Stimulated activated effector memory CD8-positive, alpha-beta T cell treated with anti-CD3 and anti-CD28 coated beads, Interleukin-12 subunit alpha, Interleukin-12 subunit beta, amount 100 ng/mL, for 72 hours (primary cell): ENCODE measurements at regions not wholly inside any gene's neighbourhood (a gene's known extent, or its start where the extent isn't known, plus 50 kb on each side); places are given as distances from the start of the nearest gene placed in this dataset.
A peak's percentile ranks its signal among the peaks of the same experiment; 100 is the strongest.
"Not testable (repeated sequence)": the region's sequence is repeated elsewhere in the genome, so short reads cannot be mapped to it uniquely, and the experiment has no call there.

ENCODE experiments used
- ATAC-seq: fragments of 150-1000 bp; cut with Tn5 transposase; 2 replicates; pipeline ENCODE4 v1.10.0; 2021
- DNase-seq, 2 donors: peaks; one replicate each; pipeline ENCODE4 v3.0.0; 2021 to 2022; ENCODE audit warnings: low spot score in 2 of 2
- H3K27ac Mint-ChIP-seq: one replicate; pipeline ENCODE4 v1.8.0; 2022; ENCODE audit warnings: mild to moderate bottlenecking, mixed read lengths
- H3K36me3 Mint-ChIP-seq: one replicate; pipeline ENCODE4 v1.8.0; 2022; ENCODE audit warnings: mild to moderate bottlenecking, mixed read lengths
- H3K4me1 Mint-ChIP-seq: one replicate; pipeline ENCODE4 v1.8.0; 2022; ENCODE audit warnings: mixed read lengths
- H3K4me3 Mint-ChIP-seq: one replicate; pipeline ENCODE4 v1.8.0; 2022; ENCODE audit warnings: mild to moderate bottlenecking, mixed read lengths
- H3K9me3 Mint-ChIP-seq: one replicate; pipeline ENCODE4 v1.8.0; 2022; ENCODE audit warnings: mixed read lengths

DNA sequence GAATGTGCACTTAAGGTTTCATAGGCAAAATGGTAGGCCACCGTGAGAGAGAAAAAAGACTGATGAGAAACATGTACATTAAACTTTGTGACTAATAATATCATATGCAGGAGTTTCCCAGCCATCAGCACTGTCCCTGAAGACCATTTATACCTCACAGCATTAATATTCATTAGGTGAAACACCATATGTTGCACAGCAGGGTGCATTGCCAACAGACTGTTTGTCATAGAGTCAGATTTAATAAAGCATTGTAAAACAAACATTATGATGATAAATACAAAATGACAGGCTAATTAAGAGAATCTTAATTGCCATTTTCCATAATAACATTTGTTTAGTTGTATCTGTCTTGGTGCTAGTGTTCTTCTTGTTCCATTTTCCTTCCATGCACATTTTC lies 578.3 kb downstream of the EPHA3 start:
- no peak overlapping the region for H3K27ac Mint-ChIP-seq
- ATAC-seq (no peak), DNase-seq (no peak)
- H3K4me3 Mint-ChIP-seq, result no peak overlapping the region
- H3K4me1 Mint-ChIP-seq, result no peaks in the 10 kb centered on the region
- H3K36me3 Mint-ChIP-seq, result no peaks in the 10 kb centered on the region
- peaks cover 6% of the 10 kb centered on the region for H3K9me3 Mint-ChIP-seq

DNA sequence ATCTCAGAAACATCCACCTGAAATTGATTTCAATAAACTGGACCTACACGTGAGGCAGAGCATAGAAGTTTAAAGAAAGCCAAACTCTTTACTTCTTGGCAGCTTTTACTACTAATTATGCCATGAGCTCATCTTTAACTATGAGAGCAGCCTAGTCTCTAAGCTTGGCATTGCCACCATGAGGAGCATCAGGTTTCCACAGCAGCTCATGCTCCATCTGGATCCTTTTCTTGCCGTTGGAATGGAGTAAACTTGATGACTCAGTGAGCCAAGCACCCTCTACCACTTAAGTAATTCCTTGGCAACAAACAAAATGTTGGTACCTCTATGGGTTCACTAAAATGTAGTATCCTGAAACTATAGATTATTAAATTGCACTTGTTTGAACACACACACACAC lies 583.2 kb downstream of the EPHA3 start:
- H3K4me3 Mint-ChIP-seq, result no peak overlapping the region
- H3K36me3 Mint-ChIP-seq, result no peaks in the 10 kb centered on the region
- no peak overlapping the region for H3K27ac Mint-ChIP-seq
- no peak for ATAC-seq
- peaks cover 4% of the 10 kb centered on the region for H3K9me3 Mint-ChIP-seq
- no peaks in the 10 kb centered on the region for H3K4me1 Mint-ChIP-seq
- DNase-seq, result no peak

DNA sequence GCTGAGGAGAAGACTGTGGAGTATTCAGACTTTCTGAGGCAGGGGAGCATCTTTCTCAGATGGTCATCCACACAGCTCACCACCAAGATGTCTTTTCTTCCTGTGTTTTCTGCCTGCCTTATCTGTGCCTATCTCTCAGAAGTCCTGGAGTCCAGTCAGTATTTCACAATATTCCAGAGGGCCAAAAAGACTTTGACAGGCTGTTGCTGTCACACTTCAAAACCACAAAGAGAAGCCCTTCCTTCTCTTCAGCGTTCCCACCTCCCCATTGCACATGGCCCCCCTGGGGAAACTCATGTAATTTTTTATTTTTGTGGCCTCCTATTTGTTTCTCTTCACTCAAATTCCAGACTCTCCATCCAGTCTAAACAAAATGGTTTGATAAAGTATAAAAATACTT lies 585.2 kb downstream of the EPHA3 start:
- H3K9me3 Mint-ChIP-seq, result peaks cover 7% of the 10 kb centered on the region
- H3K4me3 Mint-ChIP-seq, result no peak overlapping the region
- no peaks in the 10 kb centered on the region for H3K36me3 Mint-ChIP-seq
- H3K4me1 Mint-ChIP-seq, result no peaks in the 10 kb centered on the region
- ATAC-seq (no peak), DNase-seq (no peak)
- no peak overlapping the region for H3K27ac Mint-ChIP-seq

DNA sequence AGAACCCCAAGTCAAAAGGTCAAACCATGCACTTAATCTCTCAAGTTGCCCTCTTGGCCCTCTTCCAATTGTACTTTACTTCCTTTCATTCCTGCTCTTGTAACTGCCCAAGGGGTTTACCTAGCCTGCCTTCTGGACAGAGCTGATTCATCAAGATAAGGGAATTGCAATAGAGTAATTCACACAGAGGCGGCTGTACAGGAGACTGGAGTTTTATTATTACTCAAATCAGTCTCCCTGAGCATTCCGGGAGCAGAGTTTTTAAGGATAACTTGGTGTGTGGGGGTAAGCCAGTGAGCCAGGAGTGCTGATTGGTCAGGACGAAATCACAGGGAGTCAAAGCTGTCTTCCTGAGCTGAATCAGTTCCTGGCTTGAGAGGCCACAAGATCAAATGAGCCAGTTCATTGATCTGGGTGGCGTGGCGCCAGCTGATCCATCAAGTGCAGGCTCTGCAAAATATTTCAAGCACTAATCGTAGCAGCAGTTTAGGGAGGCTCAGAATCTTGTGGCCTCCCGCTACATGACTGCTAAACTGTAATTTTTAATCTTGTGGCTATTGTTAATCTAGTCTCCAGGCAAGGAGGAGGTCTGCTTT lies 590.0 kb downstream of the EPHA3 start:
- Mint-ChIP-seq H3K27ac (no peak overlapping the region), H3K4me3 (no peak overlapping the region), H3K9me3 (peaks cover 26% of the 10 kb centered on the region), H3K4me1 (no peaks in the 10 kb centered on the region), H3K36me3 (no peaks in the 10 kb centered on the region)
- DNase-seq (no peak), ATAC-seq (no peak)

DNA sequence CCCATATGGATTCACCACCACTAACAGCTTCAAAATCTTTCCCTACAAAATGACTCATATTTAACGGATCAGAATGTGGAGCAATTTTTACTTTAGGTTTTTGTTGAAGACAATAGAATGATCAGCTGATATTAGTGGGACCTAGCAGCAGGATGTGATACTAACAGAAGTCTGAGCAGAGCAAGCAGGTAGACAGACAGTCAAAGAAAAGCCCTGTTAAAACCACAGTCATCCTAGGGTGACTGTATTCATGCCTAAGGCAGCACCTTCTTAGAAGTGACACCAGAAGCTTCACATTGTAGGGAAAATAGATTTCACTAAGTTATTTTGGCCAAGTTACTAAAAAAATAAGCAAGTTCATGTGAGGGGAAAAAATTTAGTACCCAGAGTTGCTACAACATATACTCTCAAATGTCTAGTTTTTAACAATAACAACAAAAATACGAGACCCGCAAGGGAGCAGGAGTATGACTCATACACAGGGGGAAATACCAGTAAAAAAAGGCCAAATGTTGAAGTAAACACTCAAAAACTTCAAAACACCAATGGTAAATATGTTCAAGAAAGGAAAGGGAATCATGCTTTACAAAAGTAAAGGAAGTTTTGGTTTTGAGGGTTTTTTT lies 590.9 kb downstream of the EPHA3 start:
- H3K4me3 Mint-ChIP-seq, result no peak overlapping the region
- H3K4me1 Mint-ChIP-seq, result no peaks in the 10 kb centered on the region
- H3K9me3 Mint-ChIP-seq, result peaks cover 23% of the 10 kb centered on the region
- no peak for ATAC-seq
- no peaks in the 10 kb centered on the region for H3K36me3 Mint-ChIP-seq
- DNase-seq, result no peak
- no peak overlapping the region for H3K27ac Mint-ChIP-seq

DNA sequence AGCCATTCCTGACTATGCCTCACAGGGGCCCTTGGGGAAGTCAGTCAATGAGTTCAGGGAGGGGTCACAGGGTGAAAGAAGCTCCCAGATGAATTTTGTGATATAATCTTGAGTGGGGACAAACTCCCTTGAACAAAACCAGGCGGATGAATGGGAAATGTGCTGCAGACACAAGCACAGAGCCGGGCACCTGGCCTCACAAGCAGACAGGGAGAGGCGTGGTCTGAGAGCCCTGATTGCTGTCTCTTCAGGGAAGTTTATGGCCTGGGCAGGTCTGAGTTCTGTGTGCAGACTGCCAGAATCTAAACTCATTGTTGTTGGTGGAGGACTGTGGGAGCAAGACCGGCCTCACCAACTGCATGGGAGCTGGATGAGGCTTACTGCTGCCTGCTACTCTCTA lies 591.8 kb downstream of the EPHA3 start:
- Mint-ChIP-seq H3K9me3 (peaks cover 22% of the 10 kb centered on the region), H3K4me1 (no peaks in the 10 kb centered on the region), H3K36me3 (no peaks in the 10 kb centered on the region), H3K27ac (no peak overlapping the region), H3K4me3 (no peak overlapping the region)
- peak; percentile 11 for ATAC-seq
- no peak for DNase-seq

DNA sequence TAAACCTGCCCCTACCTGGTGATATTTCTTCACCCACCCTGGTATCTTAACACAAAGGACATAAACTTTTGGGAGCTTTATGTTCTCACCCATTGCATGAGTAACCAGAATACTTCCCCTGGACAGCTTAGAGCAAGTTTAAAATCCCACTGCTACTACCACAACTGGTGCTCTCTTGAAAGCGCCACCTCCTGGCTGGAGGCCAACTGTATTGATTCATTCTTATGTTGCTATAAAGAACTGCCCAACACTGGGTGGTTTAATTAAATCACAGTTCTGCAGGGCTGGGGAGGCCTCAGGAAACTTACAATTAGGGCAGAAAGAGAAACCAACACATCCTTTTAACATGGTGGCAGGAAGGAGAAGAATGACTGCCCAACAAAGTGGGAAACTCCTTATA lies 592.4 kb downstream of the EPHA3 start:
- Mint-ChIP-seq H3K4me1 (no peaks in the 10 kb centered on the region), H3K4me3 (no peak overlapping the region), H3K27ac (no peak overlapping the region), H3K9me3 (peaks cover 22% of the 10 kb centered on the region), H3K36me3 (no peaks in the 10 kb centered on the region)
- ATAC-seq, result no peak
- DNase-seq, result no peak

DNA sequence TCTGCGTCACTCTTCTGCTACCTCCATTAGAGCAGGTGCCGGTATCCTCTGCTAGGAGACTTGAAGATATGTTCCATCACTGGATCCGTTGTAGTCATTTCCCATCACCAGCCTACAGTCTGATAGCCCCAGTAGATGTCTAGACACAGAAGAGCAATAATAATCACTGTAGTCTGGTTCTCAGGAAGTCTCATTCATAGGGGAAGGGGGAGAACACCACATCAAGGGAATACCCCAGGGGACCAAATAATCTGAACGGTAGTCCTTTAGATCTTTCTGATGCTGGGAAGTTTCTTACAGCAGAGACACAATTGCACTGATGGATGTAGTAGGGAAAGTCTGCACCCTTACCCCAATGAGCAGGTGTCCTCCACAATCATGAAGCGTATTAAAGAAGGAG lies 595.0 kb downstream of the EPHA3 start:
- Mint-ChIP-seq H3K36me3 (no peaks in the 10 kb centered on the region), H3K9me3 (peaks cover 31% of the 10 kb centered on the region), H3K4me1 (no peaks in the 10 kb centered on the region), H3K4me3 (no peak overlapping the region), H3K27ac (no peak overlapping the region)
- ATAC-seq (no peak), DNase-seq (no peak)

DNA sequence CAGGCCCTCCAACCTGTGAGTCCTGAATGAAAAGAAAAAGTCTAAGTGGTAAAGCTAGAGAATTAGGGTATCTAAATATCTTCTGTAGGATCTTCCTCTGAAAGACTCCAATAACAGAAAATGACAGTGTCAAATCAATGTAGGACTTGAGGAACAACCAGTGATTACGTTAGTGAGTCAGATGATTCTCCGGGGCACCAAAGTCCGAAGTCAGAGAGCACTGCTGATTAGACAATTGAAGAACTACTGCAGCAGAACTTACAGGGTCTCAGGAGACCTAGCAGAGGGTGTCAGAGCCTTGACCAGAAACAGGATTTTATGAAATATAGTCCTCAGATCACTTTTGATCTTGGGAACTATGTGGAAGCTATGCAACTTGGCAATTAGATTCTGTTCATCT lies 605.8 kb downstream of the EPHA3 start:
- ATAC-seq (no peak), DNase-seq (no peak)
- Mint-ChIP-seq H3K36me3 (no peaks in the 10 kb centered on the region), H3K4me1 (no peaks in the 10 kb centered on the region), H3K9me3 (peaks cover 24% of the 10 kb centered on the region), H3K27ac (no peak overlapping the region), H3K4me3 (no peak overlapping the region)

DNA sequence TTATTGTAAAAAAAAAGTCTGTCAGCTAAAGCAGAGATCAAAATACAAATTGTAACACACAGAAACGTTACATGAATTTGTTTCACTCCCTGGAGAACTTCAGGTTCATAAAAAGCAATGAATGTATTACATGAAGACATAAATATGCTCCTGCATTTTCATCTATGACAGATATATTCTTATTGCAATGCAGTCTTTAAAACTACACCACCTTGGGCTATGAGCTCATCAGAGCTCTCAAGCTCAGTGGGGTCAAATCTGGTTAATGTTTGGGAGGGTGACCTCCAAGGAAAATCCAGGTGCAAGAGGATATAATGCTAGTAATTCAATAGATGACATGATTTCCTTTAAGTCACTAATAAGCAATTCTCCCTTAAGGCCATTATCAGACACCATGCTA lies 606.8 kb downstream of the EPHA3 start:
- ATAC-seq (no peak), DNase-seq (no peak)
- no peaks in the 10 kb centered on the region for H3K4me1 Mint-ChIP-seq
- no peak overlapping the region for H3K27ac Mint-ChIP-seq
- peaks cover 28% of the 10 kb centered on the region for H3K9me3 Mint-ChIP-seq
- H3K4me3 Mint-ChIP-seq, result no peak overlapping the region
- H3K36me3 Mint-ChIP-seq, result no peaks in the 10 kb centered on the region

DNA sequence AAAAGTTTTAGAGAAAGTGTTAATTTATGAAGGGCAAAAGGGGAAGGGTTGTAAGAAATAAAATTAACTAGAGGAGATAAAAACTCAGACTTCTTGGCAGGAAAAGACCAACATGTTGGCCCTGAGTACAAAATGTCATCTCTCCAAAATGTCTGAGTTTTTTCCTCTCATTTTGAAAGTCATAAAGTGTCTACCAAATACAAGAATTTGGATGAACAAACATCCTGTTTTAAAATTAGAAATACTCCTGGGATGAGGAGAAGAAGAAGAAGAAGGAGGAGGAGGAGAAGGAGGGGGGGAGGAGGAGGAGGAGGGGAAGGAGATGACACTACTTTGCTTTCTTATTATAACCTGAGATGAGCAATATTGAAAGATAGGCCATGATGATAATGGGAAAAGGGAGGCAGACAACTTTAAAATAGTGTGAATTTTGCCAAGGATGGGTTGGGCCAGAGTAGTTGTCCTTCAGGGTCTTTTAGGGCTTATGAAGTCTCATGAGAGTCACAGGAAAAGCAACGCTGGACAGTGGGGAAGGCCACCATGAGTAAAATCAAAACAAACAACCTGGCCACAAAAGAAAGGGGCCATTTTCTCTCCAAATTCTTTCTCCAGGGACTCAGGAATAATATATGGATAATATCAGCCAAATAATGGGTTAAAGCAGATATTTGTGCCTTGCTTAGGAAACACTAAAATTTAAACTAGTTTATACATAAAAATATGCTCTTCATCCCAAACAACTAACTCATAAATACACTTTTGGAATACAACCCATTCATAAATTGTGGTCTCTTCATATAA lies 632.9 kb downstream of the EPHA3 start:
- no peak for ATAC-seq
- no peak for DNase-seq
- H3K9me3 Mint-ChIP-seq, result peaks cover 22% of the 10 kb centered on the region
- no peaks in the 10 kb centered on the region for H3K36me3 Mint-ChIP-seq
- no peak overlapping the region for H3K4me3 Mint-ChIP-seq
- H3K27ac Mint-ChIP-seq, result no peak overlapping the region
- no peaks in the 10 kb centered on the region for H3K4me1 Mint-ChIP-seq

DNA sequence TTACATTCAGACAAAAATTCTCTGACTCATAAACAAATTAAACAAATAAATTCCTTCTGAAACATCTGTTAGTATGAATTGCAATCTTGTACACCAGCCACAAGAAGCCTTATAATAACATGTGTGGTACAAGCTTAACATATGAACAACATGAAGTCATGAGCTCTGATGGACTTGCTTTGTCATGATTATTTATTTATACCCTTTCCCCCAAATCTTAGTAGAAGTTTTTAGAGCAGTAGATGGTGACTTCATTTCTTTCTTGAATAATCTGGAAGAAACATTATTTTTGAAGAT lies 633.4 kb downstream of the EPHA3 start:
- no peaks in the 10 kb centered on the region for H3K4me1 Mint-ChIP-seq
- no peak overlapping the region for H3K4me3 Mint-ChIP-seq
- H3K9me3 Mint-ChIP-seq, result peaks cover 23% of the 10 kb centered on the region
- DNase-seq (no peak), ATAC-seq (no peak)
- no peaks in the 10 kb centered on the region for H3K36me3 Mint-ChIP-seq
- H3K27ac Mint-ChIP-seq, result no peak overlapping the region

DNA sequence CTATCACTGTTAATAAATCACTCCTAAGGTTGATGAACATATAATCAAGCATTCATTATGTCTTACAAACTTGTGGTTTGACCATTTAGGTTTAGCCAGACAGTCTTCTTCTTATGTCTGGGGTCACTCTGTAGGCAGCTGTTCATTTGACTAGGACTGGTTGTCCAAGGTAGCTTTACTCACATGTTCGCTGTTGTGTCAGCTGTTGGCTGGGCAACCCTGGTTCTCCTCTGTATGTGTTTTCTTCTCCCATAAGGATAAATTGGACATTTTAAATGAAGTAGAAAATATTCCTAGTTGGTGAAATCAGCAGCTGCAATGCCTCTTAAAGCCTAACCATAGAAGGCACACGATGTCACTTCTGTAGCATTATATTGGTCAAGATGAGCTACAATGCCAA lies 635.1 kb downstream of the EPHA3 start:
- Mint-ChIP-seq H3K4me1 (no peaks in the 10 kb centered on the region), H3K27ac (no peak overlapping the region), H3K36me3 (no peaks in the 10 kb centered on the region), H3K4me3 (no peak overlapping the region), H3K9me3 (peaks cover 27% of the 10 kb centered on the region)
- DNase-seq, result no peak
- no peak for ATAC-seq

DNA sequence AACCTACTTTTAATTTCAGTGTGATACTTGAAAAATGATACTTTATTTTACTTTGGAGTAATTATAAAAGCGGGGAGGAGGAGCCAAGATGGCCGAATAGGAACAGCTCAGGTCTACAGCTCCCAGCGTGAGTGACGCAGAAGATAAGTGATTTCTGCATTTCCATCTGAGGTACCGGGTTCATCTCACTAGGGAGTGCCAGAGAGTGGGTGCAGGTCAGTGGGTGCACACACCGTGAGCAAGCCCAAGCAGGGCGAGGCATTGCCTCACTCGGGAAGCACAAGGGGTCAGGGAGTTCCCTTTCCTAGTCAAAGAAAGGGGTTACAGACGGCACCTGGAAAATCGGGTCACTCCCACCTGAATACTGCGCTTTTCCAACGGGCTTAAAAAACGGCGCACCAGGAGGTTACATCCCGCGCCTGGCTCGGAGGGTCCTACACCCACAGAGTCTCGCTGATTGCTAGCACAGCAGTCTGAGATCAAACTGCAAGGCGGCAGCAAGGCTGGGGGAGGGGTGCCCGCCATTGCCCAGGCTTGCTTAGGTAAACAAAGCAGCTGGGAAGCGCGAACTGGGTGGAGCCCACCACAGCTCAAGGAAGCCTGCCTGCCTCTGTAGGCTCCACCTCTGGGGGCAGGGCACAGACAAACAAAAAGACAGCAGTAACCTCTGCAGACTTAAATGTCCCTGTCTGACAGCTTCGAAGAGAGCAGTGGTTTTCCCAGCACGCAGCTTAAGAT lies 640.3 kb downstream of the EPHA3 start:
- H3K9me3 Mint-ChIP-seq, result peaks cover 21% of the 10 kb centered on the region
- ATAC-seq, H3K4me1 Mint-ChIP-seq, H3K36me3 Mint-ChIP-seq, H3K4me3 Mint-ChIP-seq, H3K27ac Mint-ChIP-seq, DNase-seq: not testable (repeated sequence)

DNA sequence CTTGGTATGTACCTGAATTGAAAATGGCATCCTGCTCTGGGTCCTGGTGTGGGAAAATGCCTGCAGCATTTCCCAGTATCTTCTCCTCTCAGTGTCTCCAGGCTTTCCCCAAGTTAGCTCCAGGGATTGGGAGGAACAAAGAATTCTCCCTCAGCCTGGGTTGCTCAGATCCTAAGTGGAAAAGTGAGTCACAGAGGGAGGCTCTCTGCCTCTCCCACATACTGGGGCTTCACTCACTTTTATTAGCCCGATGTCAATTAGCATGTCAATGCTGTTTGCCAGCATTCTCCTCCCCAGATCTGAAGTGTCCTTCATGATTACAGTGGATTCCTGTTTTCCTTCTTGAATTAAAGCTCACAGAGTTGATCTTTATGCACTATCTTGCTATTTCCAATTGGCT lies 655.0 kb downstream of the EPHA3 start:
- no peak for ATAC-seq
- Mint-ChIP-seq H3K9me3 (peaks cover 28% of the 10 kb centered on the region), H3K4me1 (no peaks in the 10 kb centered on the region)

More for the DNA sequence above, 655.0 kb downstream of the EPHA3 start:
- Mint-ChIP-seq H3K27ac (no peak overlapping the region), H3K4me3 (no peak overlapping the region), H3K36me3 (no peaks in the 10 kb centered on the region)
- no peak for DNase-seq
